ENCODE measurements at regions not wholly inside any gene's neighbourhood (a gene's known extent, or its start where the extent isn't known, plus 50 kb on each side); places are given as distances from the start of the nearest gene placed in this dataset.

- no peaks in the 10 kb centered on the region; the same call in 1 of the 2 replicates for H3K9me3 Mint-ChIP-seq
- ATAC-seq (no peak), DNase-seq (ENCODE audit: low spot score) (no peak)
- TF ChIP-seq ZNF232 (CRISPR knock-in tag; IDR thresholded peaks at IDR 0.05) (no peak), ELF4 (CRISPR knock-in tag; IDR thresholded peaks at IDR 0.05; ENCODE audit: low read depth) (no peak), FOXJ3 (CRISPR knock-in tag; IDR thresholded peaks at IDR 0.05; ENCODE audit: borderline replicate concordance) (no peak), USF1 (CRISPR knock-in tag; IDR thresholded peaks at IDR 0.05) (no peak), IRF2 (CRISPR knock-in tag; IDR thresholded peaks at IDR 0.05; ENCODE audit: borderline replicate concordance, low read depth) (no peak), CDX4 (CRISPR knock-in tag; IDR thresholded peaks at IDR 0.05; ENCODE audit: borderline replicate concordance) (no peak), AFF4 (CRISPR knock-in tag; IDR thresholded peaks at IDR 0.05; ENCODE audit: borderline replicate concordance) (no peak), MXD4 (CRISPR knock-in tag; IDR thresholded peaks at IDR 0.05; ENCODE audit: borderline replicate concordance) (no peak), EMX1 (CRISPR knock-in tag; IDR thresholded peaks at IDR 0.05) (no peak), HMGA2 (CRISPR knock-in tag; IDR thresholded peaks at IDR 0.05) (no peak), ZBTB21 (CRISPR knock-in tag; IDR thresholded peaks at IDR 0.05; ENCODE audit: borderline replicate concordance) (no peak), NFE2L1 (CRISPR knock-in tag; IDR thresholded peaks at IDR 0.05) (no peak), FOXP4 (CRISPR knock-in tag; IDR thresholded peaks at IDR 0.05) (no peak), ZNF219 (CRISPR knock-in tag; IDR thresholded peaks at IDR 0.05; ENCODE audit: borderline replicate concordance) (no peak), STAT6 (CRISPR knock-in tag; conservative IDR thresholded peaks at IDR 0.05; ENCODE audit: low read depth) (no peak)
- TF ChIP-seq, protein P1, sequence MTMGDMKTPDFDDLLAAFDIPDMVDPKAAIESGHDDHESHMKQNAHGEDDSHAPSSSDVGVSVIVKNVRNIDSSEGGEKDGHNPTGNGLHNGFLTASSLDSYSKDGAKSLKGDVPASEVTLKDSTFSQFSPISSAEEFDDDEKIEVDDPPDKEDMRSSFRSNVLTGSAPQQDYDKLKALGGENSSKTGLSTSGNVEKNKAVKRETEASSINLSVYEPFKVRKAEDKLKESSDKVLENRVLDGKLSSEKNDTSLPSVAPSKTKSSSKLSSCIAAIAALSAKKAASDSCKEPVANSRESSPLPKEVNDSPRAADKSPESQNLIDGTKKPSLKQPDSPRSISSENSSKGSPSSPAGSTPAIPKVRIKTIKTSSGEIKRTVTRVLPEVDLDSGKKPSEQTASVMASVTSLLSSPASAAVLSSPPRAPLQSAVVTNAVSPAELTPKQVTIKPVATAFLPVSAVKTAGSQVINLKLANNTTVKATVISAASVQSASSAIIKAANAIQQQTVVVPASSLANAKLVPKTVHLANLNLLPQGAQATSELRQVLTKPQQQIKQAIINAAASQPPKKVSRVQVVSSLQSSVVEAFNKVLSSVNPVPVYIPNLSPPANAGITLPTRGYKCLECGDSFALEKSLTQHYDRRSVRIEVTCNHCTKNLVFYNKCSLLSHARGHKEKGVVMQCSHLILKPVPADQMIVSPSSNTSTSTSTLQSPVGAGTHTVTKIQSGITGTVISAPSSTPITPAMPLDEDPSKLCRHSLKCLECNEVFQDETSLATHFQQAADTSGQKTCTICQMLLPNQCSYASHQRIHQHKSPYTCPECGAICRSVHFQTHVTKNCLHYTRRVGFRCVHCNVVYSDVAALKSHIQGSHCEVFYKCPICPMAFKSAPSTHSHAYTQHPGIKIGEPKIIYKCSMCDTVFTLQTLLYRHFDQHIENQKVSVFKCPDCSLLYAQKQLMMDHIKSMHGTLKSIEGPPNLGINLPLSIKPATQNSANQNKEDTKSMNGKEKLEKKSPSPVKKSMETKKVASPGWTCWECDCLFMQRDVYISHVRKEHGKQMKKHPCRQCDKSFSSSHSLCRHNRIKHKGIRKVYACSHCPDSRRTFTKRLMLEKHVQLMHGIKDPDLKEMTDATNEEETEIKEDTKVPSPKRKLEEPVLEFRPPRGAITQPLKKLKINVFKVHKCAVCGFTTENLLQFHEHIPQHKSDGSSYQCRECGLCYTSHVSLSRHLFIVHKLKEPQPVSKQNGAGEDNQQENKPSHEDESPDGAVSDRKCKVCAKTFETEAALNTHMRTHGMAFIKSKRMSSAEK (CRISPR knock-in tag; IDR thresholded peaks at IDR 0.05; ENCODE audit: borderline replicate concordance): no peak
- TF ChIP-seq, protein P2, sequence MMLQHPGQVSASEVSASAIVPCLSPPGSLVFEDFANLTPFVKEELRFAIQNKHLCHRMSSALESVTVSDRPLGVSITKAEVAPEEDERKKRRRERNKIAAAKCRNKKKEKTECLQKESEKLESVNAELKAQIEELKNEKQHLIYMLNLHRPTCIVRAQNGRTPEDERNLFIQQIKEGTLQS (CRISPR knock-in tag; conservative IDR thresholded peaks at IDR 0.05): no peak
- POLR2A ChIA-PET: no interaction called here
- CTCF ChIA-PET: no interaction called here
- no peaks in the 10 kb centered on the region for H3K4me1 Mint-ChIP-seq
- no peak overlapping the region for H3K27ac Mint-ChIP-seq
- H3K4me3 Mint-ChIP-seq: no peak overlapping the region
- no peaks in the 10 kb centered on the region for H3K36me3 Mint-ChIP-seq
- no peaks in the 10 kb centered on the region for H3K27me3 Mint-ChIP-seq (ENCODE audit: low read depth)
Observed at GRCh38 chr1:113266788-113267187, 123.5 kb upstream of the MAGI3 start.

Measured in WTC11 (cell line).